ELR (cell line): ENCODE measurements at regions not wholly inside any gene's neighbourhood (a gene's known extent, or its start where the extent isn't known, plus 50 kb on each side); places are given as distances from the start of the nearest gene placed in this dataset.

Experiments
- DNase-seq: peaks from one replicate; pipeline ENCODE4 v3.0.0-alpha.2; 2015; ENCODE audit warnings: low read depth

DNA sequence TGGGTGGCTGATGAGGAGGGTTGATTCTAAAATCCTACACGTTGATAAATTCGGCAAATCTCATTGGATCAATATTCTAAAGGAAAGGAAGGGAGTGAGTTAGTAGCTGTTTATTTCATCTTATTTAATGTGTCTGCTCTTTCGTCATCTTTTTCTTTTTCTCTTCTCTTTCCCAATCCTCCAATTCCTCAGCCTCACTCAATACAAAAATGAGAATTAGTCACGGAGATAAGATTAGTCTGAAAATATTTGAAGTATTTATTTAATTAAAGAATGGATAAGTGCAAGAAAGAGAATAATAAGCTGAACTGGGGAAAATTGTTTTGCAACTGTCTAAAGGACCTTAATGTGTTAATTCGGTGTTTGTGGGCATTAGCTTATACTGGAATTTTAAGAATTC, 1095.1 kb downstream of the DTWD2 start:
- no peak for DNase-seq

DNA sequence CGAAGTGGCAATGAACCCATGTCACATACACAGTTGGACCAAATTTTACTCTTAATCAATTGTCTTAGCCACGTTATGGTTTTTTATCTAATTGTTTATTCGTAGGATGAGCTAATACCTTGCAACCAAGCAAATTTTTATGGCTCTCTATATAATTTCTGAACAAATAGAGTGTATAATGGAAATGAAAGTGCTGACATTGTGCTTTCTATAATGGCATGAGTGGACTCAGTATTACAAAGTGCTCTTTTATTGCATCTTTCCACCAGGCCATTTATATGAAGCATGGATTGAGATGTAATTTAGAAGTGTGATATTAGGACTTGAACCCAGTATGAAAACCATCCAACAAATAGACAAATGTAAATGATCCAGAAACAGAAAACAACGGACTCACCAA, 1096.0 kb downstream of the DTWD2 start:
- DNase-seq, result no peak

GRCh38 chr5:117889596-117889995, 1098.8 kb downstream of the DTWD2 start:
- peak; percentile 66 for DNase-seq

GRCh38 chr5:117888688-117889087, 1099.7 kb downstream of the DTWD2 start:
- no peak for DNase-seq

DNA sequence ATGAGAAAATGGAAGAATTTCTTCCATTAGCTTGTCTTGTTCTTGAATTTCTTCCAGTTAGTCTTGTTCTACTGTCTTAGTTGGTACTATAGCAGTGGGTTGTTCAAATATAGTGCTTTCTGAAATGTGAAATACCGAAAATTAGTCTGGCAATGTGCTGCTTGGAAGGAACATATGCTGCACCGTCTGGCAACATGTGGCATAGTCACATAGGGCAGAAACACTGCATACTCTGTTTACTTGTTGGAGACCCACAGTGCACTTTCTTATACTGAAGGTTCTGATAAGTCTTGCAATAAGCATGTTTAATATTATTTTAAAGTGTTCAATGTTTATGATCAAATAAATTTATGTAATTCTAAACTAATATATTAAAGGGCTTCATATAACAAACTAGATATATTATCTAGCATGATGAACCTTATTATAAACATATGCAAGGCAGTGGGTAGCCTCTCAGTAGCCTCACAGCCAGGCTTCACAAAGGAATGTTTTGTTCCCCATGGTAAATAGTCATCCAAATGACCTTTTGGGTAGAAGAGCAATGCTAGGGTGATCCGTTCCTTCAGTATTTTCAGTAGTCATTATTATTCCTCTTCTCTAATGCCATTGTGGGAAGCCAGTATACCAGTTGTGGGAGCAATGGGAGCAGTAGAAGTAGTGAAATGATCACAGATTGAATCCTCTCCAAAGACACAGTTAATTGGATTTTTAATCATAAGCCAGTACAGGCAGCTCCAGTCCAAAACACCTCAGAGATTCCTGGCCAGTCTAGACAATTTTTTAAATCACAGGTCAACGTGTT, 1106.7 kb downstream of the DTWD2 start:
- no peak for DNase-seq

- DNase-seq, result no peak
Measured at GRCh38 chr5:117880932-117881331, 1107.4 kb downstream of the DTWD2 start.

DNA sequence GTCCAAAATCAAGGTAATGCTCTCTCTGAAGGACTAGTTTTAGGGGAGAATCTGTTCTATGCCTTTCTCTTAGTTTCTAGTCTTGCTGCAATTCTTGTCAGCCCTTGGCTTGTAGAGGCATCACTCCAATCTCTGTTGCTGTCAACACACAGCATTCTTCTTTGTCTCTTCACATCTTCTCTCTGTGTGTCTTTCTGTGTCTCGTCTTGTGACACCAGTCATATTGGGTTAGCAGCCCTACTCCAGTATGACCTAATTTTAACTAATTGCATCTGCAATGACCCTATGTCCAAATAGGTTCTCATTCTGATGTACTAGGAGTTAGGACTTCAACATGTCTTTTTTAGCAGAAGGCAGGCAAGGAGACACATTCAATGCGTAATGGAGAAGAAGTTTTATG, 1110.6 kb downstream of the DTWD2 start:
- no peak for DNase-seq

DNA sequence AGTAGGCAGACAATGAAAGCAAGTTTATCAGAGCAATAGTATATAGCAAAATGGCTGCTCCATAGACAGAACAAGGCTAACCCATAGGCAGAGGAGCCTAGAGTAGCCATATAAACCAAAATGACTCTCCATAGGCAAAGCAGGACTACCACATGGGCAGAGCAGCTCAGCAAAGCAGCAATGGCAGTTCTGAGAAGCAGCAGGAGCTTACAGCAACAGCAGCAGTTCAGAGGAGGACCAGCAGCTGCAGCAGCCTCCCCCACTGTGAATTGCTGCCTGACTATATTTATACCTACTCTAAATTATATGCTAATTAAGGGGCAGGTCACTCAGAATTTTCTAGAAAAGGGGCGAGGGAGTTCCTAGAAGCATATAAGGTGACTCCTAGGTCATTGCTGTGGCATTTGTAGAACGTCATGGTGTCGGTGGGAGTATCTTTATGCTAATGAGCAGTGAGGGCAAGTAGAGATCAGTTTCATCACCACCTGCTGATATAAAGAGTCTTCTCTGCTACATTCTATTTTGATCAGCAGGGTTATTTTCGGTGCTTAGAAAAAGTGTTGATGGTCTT, 1115.5 kb downstream of the DTWD2 start:
- DNase-seq, result no peak

- DNase-seq, result no peak
Measured at GRCh38 chr5:117869596-117869995, 1118.8 kb downstream of the DTWD2 start.

GRCh38 chr5:117863586-117864296, 1124.6 kb downstream of the DTWD2 start:
- no peak for DNase-seq

DNA sequence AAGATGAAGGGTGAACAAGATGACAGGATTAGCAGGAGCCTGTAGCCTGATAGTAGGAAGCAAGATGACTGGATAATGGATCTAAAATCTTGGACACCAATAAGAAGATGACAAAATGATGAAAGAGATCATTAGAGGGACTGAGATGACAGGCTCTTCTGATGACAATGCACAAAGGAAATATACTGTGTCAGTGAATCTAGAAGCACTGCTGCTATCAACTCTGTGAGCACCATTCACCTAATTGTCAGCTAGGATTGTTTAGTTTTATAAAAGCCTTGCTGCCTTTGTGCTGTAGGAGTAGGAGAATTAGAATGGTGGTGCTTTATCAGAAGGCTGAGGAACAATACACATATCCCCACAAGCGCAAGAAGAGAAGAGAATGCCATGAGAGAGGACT, 1127.8 kb downstream of the DTWD2 start:
- no peak for DNase-seq

DNA sequence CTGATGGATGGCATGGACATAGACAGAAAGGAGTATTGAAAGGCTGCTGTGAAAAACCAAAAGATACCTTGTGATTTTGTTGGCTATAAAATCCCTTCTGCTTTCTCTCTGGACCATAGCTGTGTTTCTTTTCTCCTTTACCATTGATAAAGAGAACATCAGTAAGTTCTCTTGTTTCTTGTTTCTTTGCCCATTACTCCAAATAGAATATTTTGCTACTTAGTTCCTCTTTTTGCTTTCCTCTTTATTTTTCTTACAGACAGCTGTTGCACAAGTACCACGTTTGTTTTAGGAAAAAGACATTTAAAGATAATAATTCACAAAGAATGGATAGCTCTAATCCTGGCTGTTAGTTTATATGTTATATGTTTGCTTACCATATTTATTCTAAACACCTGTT, 1129.2 kb downstream of the DTWD2 start:
- DNase-seq, result no peak

- DNase-seq, result no peak
Measured at GRCh38 chr5:117856713-117857112, 1131.6 kb downstream of the DTWD2 start.

GRCh38 chr5:117837786-117838185, 1150.6 kb downstream of the DTWD2 start:
- DNase-seq, result no peak

DNA sequence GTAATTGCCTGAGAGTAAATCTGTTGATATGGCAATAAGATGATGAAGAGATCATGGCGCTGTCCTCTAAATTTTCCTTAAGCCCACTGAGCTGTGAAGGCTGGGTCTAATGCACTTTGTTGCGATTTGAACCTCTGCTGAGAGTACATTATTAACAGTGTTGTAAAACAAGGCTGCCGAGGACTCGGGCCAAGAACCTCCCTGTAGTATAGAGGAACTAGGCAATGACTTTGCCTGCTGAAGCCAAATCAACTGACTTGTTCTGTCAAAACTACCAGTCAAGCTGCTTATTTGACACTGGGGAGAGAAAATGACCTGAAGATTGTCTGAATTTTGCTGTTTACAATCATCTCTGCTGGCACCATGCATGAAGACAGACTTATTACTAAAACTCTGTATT, 1154.7 kb downstream of the DTWD2 start:
- DNase-seq, result no peak

DNA sequence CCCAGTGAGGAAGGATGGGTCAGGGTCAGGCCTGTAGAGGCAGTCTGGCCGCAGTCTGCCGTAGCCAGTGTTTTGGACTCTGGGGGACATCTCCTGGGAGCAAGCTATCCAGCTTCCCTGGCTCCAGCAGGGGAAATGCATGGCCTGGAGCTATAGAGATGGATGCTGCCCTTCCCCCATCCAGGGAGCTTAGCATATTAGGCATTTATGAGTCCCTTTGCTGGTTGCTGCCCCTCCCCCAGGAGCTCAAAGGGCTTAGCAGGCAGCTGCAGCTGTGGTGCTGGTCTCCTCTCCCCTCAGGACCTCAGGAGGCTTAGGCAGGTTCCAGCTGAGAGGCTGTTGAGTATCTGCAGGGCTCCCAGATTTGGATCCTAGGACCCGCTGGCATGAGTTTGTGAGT, 1158.7 kb downstream of the DTWD2 start:
- DNase-seq, result no peak

GRCh38 chr5:117813850-117814249, 1174.5 kb downstream of the DTWD2 start:
- DNase-seq, result no peak

DNA sequence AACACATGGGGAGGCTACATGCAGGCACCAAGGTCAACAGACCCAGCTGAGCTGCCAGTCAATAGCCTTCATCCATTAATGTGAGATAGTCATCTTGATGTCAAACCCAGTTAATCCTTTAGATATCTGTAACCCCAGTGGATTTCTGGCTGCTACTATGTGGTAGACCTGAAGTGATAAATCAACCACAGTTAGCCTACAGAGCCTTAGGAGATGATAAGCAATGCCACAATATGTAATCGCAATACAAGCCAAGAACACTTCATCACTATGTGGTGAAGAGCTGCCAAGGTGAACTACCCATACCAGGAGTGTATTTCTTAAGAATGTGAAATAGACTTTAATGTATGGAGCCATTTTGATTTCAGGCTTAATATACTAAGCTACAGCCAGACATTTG, 1175.5 kb downstream of the DTWD2 start:
- no peak for DNase-seq

GRCh38 chr5:117809251-117809650, 1179.1 kb downstream of the DTWD2 start:
- no peak for DNase-seq

GRCh38 chr5:117805058-117805457, 1183.3 kb downstream of the DTWD2 start:
- DNase-seq, result no peak

DNA sequence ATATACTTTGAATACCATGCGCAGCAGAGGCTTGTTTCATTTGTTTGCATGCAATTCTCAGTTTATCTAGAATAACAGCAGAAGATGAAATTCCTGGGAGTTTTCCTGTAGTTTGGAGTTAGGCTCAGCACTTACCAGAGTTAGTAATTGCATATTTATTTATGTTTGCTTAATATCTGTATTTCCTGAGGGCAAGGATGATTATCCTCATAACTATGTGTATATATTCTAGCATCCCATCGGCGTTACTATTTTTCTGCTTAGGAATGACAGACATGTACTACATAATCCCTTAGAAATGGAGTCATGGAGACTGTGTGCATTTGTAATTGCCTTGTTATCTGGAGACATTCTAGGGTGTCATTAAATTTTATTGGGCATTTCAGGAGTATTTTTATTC, 1184.8 kb downstream of the DTWD2 start:
- DNase-seq, result peak; percentile 83

- no peak for DNase-seq
Measured at GRCh38 chr5:117801583-117801982, 1186.8 kb downstream of the DTWD2 start.

DNA sequence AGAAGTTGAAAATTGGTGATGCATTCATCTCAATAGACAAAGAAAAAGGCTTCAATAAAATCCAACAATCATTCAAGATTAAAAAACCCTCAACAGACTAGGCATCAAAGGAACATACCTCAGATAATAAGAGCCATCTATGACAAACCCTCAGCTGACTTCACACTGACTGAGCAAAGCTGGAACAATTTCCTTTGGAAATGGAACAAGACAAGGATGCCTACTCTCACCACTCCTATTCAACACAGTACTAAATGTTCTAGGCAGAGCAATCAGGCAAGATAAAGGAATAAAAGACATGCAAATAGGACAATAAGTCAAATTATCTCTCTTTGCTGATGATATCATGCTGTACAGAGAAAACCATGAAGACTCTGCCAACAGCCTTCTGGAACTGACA, 1188.1 kb downstream of the DTWD2 start:
- DNase-seq, result peak; percentile 35
